SKM-1 (cell line): ENCODE measurements at regions not wholly inside any gene's neighbourhood (a gene's known extent, or its start where the extent isn't known, plus 50 kb on each side); places are given as distances from the start of the nearest gene placed in this dataset.

Experiments
- DNase-seq: peaks from one replicate; lab custom pipeline; 2025; ENCODE audit not compliant: unreplicated experiment; lab: John Stamatoyannopoulos, UW

- no peak for DNase-seq
These were observed 74.7 kb upstream of the IFNAR2 start for GRCh38 chr21:33155005-33155404.

GRCh38 chr21:33155422-33155821 is 74.3 kb upstream of the IFNAR2 start:
- DNase-seq: no peak

GRCh38 chr21:33157303-33157702 is 72.4 kb upstream of the IFNAR2 start:
- no peak for DNase-seq

GRCh38 chr21:33158654-33159053 is 71.1 kb upstream of the IFNAR2 start:
- no peak for DNase-seq

GRCh38 chr21:33162436-33162951 is 67.2 kb upstream of the IFNAR2 start:
- no peak for DNase-seq

- no peak for DNase-seq
These were observed 60.9 kb upstream of the IFNAR2 start for GRCh38 chr21:33168886-33169285.

- no peak for DNase-seq
These were observed 60.4 kb upstream of the IFNAR2 start for GRCh38 chr21:33169359-33169758.

- no peak for DNase-seq
These were observed 58.0 kb upstream of the IFNAR2 start for GRCh38 chr21:33171616-33172169.

- DNase-seq: no peak
These were observed 55.0 kb upstream of the IFNAR2 start for GRCh38 chr21:33174756-33175155.
